ENCODE measurements at regions not wholly inside any gene's neighbourhood (a gene's known extent, or its start where the extent isn't known, plus 50 kb on each side); places are given as distances from the start of the nearest gene placed in this dataset.

DNA sequence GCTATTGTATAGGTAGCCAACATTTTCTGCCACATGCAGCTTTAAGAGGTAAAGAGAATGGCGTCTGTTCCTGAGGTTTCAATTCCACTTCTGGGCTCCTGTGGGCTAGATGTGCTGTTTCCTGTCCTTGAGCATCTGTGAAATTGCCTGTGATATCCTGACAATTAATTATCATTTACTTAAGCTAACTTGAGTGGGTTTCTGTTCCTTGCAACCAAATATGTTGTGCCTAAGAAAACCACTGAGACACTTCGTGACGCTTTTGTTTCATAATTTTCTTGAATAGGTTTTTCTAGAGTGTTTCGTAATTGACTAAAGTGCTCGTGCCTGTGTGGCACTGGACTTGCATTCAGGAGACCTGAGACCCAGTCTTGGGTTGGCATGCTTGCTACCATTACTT lies 127.3 kb upstream of the POU3F1 start:
- no peak overlapping the region for H3K27ac Mint-ChIP-seq (ENCODE audit: unreplicated experiment)
- TF ChIP-seq, protein P1, sequence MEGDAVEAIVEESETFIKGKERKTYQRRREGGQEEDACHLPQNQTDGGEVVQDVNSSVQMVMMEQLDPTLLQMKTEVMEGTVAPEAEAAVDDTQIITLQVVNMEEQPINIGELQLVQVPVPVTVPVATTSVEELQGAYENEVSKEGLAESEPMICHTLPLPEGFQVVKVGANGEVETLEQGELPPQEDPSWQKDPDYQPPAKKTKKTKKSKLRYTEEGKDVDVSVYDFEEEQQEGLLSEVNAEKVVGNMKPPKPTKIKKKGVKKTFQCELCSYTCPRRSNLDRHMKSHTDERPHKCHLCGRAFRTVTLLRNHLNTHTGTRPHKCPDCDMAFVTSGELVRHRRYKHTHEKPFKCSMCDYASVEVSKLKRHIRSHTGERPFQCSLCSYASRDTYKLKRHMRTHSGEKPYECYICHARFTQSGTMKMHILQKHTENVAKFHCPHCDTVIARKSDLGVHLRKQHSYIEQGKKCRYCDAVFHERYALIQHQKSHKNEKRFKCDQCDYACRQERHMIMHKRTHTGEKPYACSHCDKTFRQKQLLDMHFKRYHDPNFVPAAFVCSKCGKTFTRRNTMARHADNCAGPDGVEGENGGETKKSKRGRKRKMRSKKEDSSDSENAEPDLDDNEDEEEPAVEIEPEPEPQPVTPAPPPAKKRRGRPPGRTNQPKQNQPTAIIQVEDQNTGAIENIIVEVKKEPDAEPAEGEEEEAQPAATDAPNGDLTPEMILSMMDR (IDR thresholded peaks at IDR 0.05), result no peak
- no peak for DNase-seq (ENCODE audit: extremely low spot score, unreplicated experiment)
- H3K36me3 Mint-ChIP-seq (ENCODE audit: unreplicated experiment), result no peaks in the 10 kb centered on the region
- H3K9me3 Mint-ChIP-seq (ENCODE audit: unreplicated experiment), result no peaks in the 10 kb centered on the region
- H3K4me3 Mint-ChIP-seq (ENCODE audit: unreplicated experiment), result no peak overlapping the region
- no peaks in the 10 kb centered on the region for H3K27me3 Mint-ChIP-seq (ENCODE audit: unreplicated experiment)
- no peaks in the 10 kb centered on the region for H3K4me1 Mint-ChIP-seq (ENCODE audit: unreplicated experiment)

DNA sequence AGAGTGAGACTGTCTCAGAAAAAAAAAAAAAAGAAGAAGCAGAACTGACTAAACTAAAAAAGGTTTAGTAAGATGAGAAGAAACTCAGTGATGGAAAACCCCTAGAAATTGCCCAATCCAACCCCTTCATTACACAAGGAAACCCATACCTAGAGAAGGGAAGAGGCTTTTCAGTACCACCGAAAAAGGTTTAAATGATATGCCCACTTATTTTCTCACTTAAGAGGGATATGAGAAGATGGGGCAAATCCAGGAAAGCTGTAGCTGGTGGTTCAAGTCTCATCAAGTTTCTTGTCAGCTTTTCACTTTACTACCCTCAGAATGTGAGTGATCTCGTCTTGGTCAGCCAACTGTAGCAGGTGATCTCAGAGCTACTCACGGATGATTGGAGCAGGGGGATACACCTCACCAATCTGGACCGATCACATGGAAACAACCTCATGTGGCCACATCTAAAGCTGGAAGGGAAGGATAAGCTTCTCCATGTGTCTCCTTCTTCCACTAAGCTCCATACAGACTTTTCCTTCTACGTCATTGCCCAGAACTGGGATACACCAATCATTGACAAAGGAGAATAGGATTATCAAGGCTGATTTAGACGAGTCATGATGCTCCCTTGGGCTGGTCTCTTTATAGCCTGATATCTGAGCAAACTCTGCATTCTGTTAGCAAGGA lies 126.7 kb upstream of the POU3F1 start:
- Mint-ChIP-seq H3K4me3 (ENCODE audit: unreplicated experiment) (no peak overlapping the region), H3K9me3 (ENCODE audit: unreplicated experiment) (no peaks in the 10 kb centered on the region), H3K27me3 (ENCODE audit: unreplicated experiment) (no peaks in the 10 kb centered on the region), H3K36me3 (ENCODE audit: unreplicated experiment) (no peaks in the 10 kb centered on the region), H3K27ac (ENCODE audit: unreplicated experiment) (no peak overlapping the region), H3K4me1 (ENCODE audit: unreplicated experiment) (no peaks in the 10 kb centered on the region)
- TF ChIP-seq, protein P1 (IDR thresholded peaks at IDR 0.05), result no peak
- no peak for DNase-seq (ENCODE audit: extremely low spot score, unreplicated experiment)

DNA sequence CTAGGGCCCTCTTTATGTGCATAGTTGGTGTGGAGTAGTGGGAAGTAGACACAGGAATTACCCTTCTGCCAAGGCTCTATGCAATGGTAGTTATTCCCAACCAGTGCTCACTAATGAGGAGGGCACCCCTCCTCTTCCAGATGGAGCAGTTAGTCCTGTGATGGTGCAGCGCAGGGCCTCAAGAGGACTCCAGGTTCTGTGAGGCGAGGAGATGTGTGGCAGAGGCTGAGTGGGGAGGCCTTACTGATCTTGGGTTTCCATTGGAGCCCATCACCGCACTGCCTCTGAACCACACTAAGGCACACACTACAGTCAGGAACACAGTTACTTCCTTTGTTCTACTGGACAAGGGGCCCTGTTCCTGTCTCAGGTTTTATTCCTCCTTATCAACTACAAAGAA lies 122.5 kb upstream of the POU3F1 start:
- Mint-ChIP-seq H3K27me3 (ENCODE audit: unreplicated experiment) (peaks cover 12% of the 10 kb centered on the region), H3K4me1 (ENCODE audit: unreplicated experiment) (no peaks in the 10 kb centered on the region), H3K36me3 (ENCODE audit: unreplicated experiment) (no peaks in the 10 kb centered on the region), H3K9me3 (ENCODE audit: unreplicated experiment) (no peaks in the 10 kb centered on the region), H3K27ac (ENCODE audit: unreplicated experiment) (no peak overlapping the region), H3K4me3 (ENCODE audit: unreplicated experiment) (no peak overlapping the region)
- TF ChIP-seq, protein P1 (IDR thresholded peaks at IDR 0.05), result no peak
- DNase-seq (ENCODE audit: extremely low spot score, unreplicated experiment), result no peak

DNA sequence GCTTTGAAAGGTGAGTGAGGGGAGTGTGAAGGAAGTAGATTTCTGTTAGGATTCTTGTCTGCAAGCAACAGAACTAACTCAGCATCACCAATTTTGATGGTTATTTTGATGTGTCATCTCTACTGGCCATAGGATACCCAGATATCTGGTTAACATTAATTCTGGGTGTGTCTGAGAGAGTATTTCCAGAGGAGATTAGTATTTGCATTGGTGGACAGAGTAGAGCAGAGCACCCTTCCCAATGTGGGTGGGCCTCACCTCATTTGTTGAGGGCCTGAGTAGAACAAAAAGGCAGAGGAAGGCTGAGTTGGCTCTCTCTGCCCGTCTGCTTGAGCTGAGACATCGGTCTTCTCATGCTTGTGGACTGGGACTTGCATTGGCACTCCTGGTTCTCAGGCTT lies 121.8 kb upstream of the POU3F1 start:
- no peak overlapping the region for H3K27ac Mint-ChIP-seq (ENCODE audit: unreplicated experiment)
- peaks cover 12% of the 10 kb centered on the region for H3K27me3 Mint-ChIP-seq (ENCODE audit: unreplicated experiment)
- DNase-seq (ENCODE audit: extremely low spot score, unreplicated experiment), result no peak
- no peaks in the 10 kb centered on the region for H3K9me3 Mint-ChIP-seq (ENCODE audit: unreplicated experiment)
- no peak overlapping the region for H3K4me3 Mint-ChIP-seq (ENCODE audit: unreplicated experiment)
- H3K4me1 Mint-ChIP-seq (ENCODE audit: unreplicated experiment), result no peaks in the 10 kb centered on the region
- TF ChIP-seq, protein P1 (IDR thresholded peaks at IDR 0.05), result no peak
- no peaks in the 10 kb centered on the region for H3K36me3 Mint-ChIP-seq (ENCODE audit: unreplicated experiment)

DNA sequence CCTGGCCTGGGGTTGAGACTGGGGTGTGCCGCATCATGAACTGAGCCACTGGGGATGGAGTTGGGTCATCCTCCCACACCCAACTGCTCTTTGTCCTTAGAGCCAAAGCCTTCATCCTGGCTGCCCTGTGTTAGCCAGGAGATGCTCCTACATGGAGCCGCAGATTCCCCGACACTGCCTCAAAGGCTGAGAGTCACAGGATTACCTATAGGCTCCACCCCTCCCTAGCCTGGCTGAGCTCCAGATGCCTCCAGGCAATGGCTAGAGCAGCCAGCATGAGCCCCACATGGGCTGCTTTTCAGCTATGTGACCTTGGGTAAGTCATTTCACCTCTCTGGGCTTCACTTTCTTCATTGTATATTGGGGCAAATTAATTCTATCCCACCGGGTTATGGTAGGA lies 119.9 kb upstream of the POU3F1 start:
- TF ChIP-seq, protein P1 (IDR thresholded peaks at IDR 0.05), result no peak
- DNase-seq (ENCODE audit: extremely low spot score, unreplicated experiment), result no peak
- Mint-ChIP-seq H3K27me3 (ENCODE audit: unreplicated experiment) (peaks cover 14% of the 10 kb centered on the region), H3K9me3 (ENCODE audit: unreplicated experiment) (no peaks in the 10 kb centered on the region), H3K4me3 (ENCODE audit: unreplicated experiment) (no peak overlapping the region), H3K27ac (ENCODE audit: unreplicated experiment) (no peak overlapping the region), H3K4me1 (ENCODE audit: unreplicated experiment) (no peaks in the 10 kb centered on the region), H3K36me3 (ENCODE audit: unreplicated experiment) (no peaks in the 10 kb centered on the region)

All from osteocyte (in vitro differentiated cells).